Hippocampal formation (tissue), 2 donors: ENCODE measurements at regions not wholly inside any gene's neighbourhood (a gene's known extent, or its start where the extent isn't known, plus 50 kb on each side); places are given as distances from the start of the nearest gene placed in this dataset.
"Not testable (repeated sequence)": the region's sequence is repeated elsewhere in the genome, so short reads cannot be mapped to it uniquely, and the experiment has no call there.

Source experiments
- DNase-seq, 2 donors: peaks; one replicate each; lab custom pipeline; 2025; lab: John Stamatoyannopoulos, UW

- not testable (repeated sequence) for DNase-seq
These were observed 206.9 kb upstream of the CBLB start for GRCh38 chr3:106075731-106076130.

DNA sequence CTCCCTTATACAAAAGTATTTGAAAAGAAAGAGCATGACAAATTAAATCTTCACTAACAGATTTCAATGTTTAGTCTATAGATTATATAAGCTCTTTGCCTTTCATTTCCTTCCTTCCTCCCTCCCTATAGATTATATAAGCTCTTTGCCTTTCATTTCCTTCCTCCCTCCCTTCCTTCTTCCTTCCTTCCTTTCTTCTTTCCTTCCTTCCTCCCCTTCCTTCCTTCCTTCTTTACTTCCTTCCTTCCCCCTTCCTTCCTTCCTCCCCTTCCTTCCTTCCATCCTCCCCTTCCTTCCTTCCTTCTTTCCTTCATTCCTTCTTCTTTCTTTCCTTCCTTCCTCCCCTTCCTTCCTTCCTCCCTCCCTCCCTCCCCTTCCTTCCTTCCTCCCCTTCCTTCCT is 209.8 kb upstream of the CBLB start:
- DNase-seq, result no peak

DNA sequence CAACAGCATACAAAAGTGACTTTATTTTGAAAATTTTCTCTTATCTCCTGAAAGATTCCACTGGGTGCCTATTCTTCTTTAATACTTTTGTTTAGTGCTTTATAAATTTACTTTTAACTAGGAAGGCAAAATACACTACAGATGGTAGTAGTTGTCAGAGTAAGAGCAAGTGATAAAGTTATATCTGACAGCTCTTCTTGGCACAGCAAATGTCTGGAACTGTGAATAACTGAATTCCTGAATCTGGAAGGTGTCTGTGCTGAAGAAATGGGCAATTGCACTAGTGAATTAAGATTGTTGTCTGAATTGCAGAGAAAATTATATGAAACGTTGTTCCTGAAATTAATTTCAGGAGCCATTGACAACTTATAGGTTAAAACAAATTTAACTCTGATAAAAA is 213.8 kb upstream of the CBLB start:
- DNase-seq, result no peak

- no peak for DNase-seq
These were observed 214.4 kb upstream of the CBLB start for GRCh38 chr3:106083207-106083606.

DNA sequence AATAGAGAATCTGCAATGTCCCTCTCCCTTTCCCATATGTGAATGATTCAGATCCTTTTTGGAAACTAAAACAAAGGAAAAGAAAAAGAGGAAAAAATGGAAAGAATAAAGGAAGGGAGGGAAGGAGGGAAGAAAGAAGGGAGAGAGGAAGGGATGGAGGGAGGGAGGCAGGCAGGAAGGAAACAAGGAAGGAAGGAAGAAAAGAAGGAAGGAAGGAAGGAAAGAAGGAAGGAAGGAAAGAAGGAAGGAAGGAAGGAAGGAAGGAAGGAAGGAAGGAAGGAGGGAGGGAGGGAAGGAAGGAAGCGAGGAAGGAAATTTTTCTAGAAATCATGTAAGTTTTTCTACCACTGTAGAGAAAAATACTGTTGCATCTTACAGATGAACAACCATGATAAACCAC is 215.0 kb upstream of the CBLB start:
- no peak for DNase-seq

- DNase-seq, result no peak
These were observed 217.2 kb upstream of the CBLB start for GRCh38 chr3:106086038-106086437.

DNA sequence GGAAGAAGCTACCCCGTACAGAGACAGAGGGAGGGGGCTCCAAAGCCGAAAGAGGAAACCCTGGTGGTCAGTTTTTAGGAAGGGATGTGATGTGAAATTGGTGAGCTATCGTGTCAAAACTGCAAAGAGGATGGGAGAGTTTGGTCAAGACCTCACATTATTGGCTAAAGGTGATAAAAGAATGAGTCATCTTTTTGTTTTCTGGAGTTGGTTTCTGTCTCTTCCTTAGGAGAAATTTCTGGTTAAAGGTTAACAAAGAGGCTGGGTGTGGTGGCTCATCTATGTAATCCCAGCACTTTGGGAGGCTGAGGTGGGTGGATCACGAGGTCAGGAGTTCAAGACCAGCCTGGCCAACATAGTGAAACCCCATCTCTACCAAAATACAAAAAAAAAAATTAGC is 217.8 kb upstream of the CBLB start:
- no peak for DNase-seq

DNA sequence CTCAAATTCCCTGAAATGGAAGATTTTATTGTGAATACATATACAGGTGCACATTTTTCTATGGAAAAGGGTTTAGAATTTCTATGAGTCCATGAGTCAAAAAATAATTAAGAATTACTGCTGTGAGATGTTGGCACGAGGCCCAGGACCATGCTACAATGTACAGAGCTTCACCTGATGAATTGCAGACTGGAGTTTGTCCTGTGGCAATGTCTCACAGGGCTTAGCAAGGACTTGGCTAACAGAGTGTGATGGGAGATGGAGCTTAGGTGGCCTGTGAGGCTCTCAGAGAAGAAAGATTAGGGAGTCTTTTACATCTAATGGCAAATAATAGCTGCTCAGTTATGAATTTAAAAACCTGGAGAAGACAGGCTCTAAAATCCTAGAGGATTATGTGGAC is 219.5 kb upstream of the CBLB start:
- no peak for DNase-seq

DNA sequence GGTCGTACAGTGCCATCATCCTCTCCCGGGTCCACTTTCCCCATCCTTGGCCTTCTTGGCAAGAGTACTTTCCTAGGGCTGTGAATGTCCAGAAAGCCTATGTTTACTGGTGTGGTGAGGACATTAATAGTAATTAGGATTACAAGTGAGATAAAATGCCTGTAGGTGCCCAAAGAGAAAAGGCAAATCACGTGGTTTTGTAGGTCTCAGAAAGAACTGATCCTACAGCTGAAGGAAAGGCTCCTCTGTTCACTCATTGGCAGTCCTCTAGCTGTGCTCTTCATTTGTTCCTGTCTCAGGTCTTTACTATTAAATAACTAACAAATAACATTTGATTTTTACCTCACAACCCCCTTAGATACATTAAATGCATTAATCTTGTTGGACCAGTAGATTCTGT is 220.1 kb upstream of the CBLB start:
- DNase-seq, result no peak

GRCh38 chr3:106089806-106090205 is 221.0 kb upstream of the CBLB start:
- DNase-seq, result no peak

DNA sequence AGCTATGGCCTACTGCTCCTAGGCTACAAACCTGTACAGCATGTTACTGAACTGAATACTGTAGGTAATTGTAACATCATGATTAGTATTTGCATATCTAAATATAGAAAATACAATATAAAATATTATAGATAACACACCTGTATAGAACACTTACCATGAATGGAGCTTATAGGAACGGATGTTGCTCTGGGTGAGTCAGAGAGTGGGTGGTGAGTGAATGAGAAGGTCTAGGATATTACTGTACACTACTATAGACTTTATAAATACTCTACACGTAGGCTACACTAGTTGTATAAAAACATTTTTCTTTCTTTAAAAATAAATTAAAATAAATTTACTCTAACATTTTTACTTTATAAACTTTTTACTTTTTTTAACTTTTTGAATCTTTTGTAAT is 224.0 kb upstream of the CBLB start:
- no peak for DNase-seq

DNA sequence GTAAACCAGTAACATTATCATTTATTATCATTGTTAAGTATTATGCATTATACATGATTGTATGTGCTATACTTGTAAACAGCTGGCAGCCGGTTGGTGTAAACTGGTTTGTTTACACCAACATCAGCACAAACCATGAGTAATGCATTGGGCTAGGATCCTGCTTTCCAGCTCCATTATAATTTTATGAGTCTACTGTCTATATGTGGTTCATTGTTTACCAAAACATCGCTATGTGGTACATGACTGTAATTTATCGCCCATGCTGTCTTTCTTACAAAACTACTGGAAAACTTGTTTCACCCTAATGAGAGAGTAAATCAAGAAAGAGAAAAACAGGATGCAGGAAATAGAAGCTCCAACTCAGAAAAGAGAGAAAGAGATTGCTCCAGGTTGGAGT is 224.8 kb upstream of the CBLB start:
- DNase-seq, result no peak

GRCh38 chr3:106097817-106098435 is 229.1 kb upstream of the CBLB start:
- no peak for DNase-seq

DNA sequence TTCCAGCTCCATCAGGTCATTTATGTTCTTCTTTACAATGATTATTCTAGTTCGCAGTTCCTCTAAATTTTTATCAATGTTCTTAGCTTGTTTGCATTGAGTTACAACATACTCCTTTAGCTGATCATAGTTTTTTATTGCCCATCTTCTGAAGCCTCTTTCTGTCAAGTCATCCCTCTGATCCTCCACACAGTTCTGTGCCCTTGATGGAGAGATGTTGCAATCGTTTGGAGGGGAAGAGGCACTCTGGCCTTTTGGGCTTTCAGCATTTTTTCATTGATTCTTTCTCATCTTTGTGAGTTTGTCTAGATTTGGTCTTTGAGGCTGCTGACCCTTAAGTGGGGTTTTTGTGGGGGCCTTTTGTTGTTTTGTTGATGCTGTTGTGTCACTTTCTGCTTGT is 234.6 kb upstream of the CBLB start:
- DNase-seq, result no peak

- no peak for DNase-seq
These were observed 235.3 kb upstream of the CBLB start for GRCh38 chr3:106104078-106104477.

DNA sequence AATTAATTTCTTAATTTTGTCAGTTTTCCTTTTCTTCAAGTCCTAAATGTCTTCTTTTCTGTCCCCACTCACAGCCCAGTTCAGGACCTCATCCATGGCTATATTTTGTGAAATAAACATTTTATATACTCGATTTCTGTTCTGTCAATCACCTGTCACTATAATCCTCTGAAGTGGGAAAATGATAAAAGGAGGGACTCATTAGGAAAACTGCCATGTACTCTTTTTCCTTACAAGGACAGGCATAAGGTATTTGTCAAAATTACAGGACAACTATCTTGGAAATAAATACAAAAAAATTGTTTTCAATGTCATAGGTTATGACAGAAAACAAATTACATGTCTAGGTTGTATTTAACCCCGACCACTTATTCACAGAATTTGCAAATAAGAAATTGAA is 240.1 kb upstream of the CBLB start:
- DNase-seq, result no peak

DNA sequence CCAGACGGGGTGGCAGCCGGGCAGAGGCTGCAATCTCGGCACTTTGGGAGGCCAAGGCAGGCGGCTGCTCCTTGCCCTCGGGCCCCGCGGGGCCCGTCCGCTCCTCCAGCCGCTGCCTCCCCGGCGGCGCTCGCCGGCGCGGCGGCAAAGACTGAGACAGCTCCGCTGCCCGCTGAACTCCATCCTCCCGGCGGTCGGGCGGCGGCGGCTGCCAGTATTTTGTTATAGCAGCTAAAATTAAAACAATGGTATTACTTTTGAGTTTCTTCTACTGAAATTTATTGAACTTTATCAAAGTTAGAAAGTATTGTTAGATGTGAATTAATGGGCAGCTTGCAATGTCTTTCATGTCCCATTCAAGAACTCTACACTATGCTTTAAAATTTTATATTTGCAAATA is 243.7 kb upstream of the CBLB start:
- not testable (repeated sequence) for DNase-seq

DNA sequence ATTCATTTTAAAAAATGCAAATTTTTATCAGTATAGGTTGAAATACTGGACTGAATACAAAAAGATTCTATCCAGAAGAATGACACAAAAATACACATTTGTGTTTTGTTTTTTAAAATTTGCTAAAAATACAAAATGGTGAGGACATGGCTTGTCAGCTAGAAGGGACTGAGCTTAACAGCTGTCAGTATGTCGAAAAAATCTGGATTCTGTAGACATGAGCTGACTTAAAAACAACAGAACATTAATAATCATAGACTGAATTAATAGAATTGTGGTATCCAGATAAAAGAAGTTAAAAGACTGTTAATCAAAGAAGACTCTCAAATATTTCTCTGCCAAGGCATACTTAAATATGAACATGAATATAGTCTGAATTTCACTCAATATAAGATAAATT is 244.9 kb upstream of the CBLB start:
- no peak for DNase-seq

DNA sequence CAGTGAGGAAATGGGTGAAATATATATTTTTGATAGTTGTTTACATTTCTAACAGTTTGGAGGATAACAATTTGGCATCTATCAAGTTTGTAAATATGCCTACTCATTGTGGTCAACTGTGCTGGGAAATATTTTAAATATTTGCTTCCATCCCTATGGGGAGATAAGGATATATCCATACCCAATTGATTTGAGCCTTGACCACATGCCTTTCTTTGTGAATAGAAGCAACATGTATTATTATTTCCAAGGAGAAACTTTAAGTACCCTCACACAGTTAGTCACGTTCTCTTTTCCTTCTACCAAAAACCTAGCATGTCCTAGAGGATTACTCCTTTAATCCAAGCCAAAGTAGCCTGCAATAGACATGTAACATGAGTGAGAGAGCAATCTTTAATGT is 245.4 kb upstream of the CBLB start:
- DNase-seq, result no peak

GRCh38 chr3:106114848-106115247 is 246.0 kb upstream of the CBLB start:
- DNase-seq, result no peak

GRCh38 chr3:106115557-106115956 is 246.7 kb upstream of the CBLB start:
- no peak for DNase-seq

GRCh38 chr3:106116733-106117489 is 248.1 kb upstream of the CBLB start:
- no peak for DNase-seq

- DNase-seq, result no peak
These were observed 248.7 kb upstream of the CBLB start for GRCh38 chr3:106117490-106117858.

DNA sequence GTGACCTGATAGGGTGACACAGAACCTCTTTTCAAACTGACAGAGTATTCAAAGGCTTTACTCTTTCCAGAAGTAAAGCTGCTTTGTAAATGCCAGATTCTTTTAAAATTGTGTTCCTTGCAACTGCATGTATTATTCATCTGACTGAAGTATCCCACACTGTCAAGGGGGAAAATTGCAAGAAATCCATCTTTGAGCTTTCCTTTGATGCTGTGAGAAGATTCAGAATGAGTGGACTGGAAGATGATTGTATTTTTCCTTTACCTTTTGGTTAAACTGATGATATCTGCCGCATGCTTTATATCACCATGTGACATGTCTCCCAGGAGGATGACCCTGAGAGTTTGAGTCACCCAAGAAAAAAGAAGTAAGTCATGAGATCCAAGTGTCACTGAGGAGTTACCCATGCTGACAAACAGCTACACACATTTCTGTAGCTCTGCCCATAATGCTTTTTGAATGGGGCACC is 250.8 kb upstream of the CBLB start:
- no peak for DNase-seq
